ENCODE measurements at regions not wholly inside any gene's neighbourhood (a gene's known extent, or its start where the extent isn't known, plus 50 kb on each side); places are given as distances from the start of the nearest gene placed in this dataset.
A peak's percentile ranks its signal among the peaks of the same experiment; 100 is the strongest.

DNA sequence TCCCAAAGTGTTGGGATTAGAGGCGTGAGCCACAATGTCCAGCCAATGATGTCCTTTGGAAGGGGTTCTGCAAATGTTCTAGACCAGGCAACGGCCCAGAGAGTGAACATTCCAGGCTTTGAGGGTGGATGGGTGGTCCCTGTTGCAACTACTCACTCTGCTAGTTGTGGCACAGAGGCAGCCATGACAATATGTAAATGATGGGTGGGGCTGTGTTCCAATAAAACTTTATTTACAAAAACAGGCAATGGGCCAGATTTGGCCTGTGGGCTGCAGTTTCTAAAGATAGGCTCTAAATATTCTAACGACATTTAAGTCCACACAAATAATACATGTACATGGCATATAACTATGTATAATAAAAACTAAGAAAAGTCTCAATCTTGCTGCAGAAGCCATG lies 276.3 kb downstream of the CTTN start:
- Histone ChIP-seq H3K36me3 (no peaks in the 10 kb centered on the region), H3K4me1 (no peaks in the 10 kb centered on the region), H3K4me3 (no peak overlapping the region), H3K27me3 (no peaks in the 10 kb centered on the region), H3K9me3 (no peaks in the 10 kb centered on the region), H3K27ac (no peak overlapping the region)
- no peak for DNase-seq
- no peak for TF ChIP-seq POLR2A (IDR thresholded peaks at IDR 0.05)
- TF ChIP-seq, protein P1, sequence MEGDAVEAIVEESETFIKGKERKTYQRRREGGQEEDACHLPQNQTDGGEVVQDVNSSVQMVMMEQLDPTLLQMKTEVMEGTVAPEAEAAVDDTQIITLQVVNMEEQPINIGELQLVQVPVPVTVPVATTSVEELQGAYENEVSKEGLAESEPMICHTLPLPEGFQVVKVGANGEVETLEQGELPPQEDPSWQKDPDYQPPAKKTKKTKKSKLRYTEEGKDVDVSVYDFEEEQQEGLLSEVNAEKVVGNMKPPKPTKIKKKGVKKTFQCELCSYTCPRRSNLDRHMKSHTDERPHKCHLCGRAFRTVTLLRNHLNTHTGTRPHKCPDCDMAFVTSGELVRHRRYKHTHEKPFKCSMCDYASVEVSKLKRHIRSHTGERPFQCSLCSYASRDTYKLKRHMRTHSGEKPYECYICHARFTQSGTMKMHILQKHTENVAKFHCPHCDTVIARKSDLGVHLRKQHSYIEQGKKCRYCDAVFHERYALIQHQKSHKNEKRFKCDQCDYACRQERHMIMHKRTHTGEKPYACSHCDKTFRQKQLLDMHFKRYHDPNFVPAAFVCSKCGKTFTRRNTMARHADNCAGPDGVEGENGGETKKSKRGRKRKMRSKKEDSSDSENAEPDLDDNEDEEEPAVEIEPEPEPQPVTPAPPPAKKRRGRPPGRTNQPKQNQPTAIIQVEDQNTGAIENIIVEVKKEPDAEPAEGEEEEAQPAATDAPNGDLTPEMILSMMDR (IDR thresholded peaks at IDR 0.05) = no peak

DNA sequence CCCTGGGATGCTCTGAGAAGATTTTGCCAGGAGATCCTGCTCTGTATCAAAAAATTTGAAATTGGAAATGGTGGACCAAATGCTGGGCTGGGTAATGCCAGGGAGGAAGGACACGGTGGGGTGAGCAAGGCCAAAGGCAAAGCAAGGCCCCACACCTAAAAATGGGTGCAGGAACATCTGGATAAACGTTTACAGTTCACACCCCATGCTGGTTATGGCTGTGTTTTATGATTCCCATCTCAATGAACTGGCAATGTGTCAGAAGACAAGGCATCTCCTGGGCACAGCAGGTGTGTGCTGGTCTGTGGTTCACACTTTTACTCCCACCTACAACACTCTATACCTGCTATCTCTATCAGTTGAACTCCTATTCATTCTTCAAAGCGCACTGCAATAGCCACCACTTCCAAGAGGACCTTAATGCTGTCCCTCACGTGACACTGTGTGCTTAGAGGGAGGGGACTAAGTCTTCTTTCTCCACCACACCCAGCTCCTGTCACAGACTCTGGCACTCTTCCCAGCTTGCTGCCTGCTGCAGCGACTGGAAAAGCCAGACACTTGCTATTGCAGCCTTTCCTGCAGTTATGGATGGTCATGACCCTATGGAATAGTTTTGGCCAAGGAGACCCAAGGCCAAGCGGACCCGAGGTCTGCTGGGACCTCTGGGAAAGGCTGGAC lies 277.5 kb downstream of the CTTN start:
- TF ChIP-seq POLR2A (IDR thresholded peaks at IDR 0.05) = no peak
- TF ChIP-seq, protein P1 (IDR thresholded peaks at IDR 0.05) = no peak
- Histone ChIP-seq H3K9me3 (no peaks in the 10 kb centered on the region), H3K36me3 (no peaks in the 10 kb centered on the region), H3K27me3 (no peaks in the 10 kb centered on the region), H3K4me3 (no peak overlapping the region), H3K27ac (no peak overlapping the region), H3K4me1 (no peaks in the 10 kb centered on the region)
- DNase-seq = no peak

DNA sequence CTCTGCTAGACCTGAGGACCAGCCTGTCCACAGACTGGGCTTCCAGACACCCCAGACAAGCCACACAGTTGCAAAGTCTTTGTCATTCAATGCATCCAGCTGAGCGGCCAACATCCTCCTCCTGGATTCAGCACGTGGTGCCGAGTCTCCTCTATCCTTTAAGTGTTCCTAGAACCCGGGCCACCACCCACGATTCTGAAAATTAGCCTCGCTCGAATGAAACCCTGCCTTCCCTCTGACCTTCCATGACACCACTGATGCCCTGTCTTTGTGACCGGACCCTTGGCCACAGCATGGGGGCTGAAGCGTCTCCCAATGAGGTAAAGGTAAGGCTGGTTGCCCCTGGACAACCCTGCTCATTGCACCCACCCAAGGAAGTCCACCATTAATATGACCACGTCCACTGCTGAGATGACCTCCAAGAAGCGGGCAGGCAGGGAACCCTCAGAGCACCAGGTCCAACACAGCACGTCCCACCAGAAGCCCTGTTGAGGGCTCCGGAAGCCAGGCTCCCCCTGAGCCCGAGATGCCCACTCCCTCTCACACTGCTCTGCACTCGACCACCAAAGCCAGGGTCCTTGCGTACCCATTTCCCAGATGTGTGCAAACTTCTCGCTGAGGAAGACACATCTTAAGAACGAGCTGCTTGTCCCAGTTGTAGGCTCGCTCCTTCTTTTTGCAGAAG lies 279.0 kb downstream of the CTTN start:
- TF ChIP-seq, protein P1 (IDR thresholded peaks at IDR 0.05) = no peak
- TF ChIP-seq POLR2A (IDR thresholded peaks at IDR 0.05) = no peak
- Histone ChIP-seq H3K4me1 (no peaks in the 10 kb centered on the region), H3K9me3 (no peaks in the 10 kb centered on the region), H3K27ac (no peak overlapping the region), H3K36me3 (no peaks in the 10 kb centered on the region), H3K4me3 (no peak overlapping the region), H3K27me3 (no peaks in the 10 kb centered on the region)
- peak in 1 of 3 donors; percentile 10 for DNase-seq

DNA sequence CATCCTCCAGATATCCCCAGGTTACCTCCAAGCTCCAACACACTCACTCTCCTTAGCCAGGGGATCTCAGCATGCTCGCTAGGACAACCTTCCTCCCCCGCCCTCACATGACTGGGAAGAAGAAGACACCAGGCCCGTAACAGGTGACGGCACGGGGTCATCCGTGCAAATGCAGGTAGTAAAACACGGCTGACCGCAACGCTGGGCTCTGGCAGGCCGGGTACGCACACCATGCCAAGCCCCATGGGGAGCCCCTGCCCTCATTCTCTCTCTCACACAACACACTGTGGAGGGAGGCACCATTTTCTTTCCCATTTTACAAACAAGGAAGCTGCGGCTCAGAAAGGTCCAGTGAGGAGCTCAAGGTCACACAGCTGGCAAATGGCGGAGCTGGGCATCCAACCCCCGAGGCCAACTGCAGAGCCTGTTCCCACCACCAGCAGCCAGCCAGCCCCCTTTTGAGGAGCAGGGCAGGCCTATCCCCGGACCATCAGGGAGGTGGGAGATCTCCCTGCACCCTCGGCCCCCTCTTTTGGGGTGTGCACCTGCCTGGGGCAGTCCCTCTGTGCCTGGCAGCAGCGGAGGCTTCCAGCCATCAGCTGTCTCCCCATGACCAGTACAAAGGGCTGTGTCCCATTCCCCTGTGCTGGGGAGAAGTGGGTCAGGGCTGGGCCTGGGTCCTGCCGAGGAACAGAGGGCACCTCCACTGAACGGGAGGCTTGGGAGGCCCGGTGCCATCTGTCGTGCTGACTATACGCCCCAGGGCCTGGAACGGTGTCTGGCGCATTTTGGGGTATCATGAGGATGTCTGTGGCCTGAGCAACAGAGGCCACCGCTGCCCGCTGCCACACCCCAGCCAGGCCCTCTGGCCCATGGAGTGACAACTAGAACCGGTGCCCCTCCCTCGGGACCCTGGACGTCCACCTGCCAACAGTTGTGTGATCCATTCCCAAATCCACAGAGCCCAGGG lies 280.9 kb downstream of the CTTN start:
- no peak for DNase-seq
- H3K27ac ChIP-seq = no peak overlapping the region
- H3K27me3 ChIP-seq = no peaks in the 10 kb centered on the region
- H3K9me3 ChIP-seq = no peaks in the 10 kb centered on the region
- no peaks in the 10 kb centered on the region for H3K36me3 ChIP-seq
- H3K4me3 ChIP-seq = no peak overlapping the region
- no peak for TF ChIP-seq POLR2A (IDR thresholded peaks at IDR 0.05)
- TF ChIP-seq, protein P1 (IDR thresholded peaks at IDR 0.05) = no peak
- H3K4me1 ChIP-seq = no peaks in the 10 kb centered on the region

DNA sequence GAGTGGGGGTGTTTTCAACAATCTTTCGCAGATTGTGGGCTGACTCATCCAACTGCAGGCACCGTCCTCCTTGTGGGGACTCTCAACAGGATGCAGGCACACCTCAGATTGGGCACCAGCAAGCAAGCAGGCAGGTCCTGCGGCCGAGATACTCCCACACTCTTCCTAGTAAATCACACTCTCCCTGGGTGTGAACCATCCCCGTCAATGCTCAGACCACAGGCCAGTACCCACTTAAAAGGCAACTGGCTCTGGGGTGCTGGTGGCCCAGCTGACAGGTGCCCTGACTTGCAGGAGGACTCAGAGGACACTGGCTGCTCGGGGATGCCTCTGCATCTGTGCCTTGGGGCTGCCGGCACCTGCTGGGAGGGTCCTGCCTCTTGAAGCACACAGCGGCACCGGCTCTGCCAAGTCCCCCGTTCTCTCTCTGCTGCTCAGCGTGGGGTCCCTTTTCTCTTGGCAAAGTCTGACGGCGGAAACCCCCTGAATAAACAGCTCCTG lies 282.5 kb downstream of the CTTN start:
- no peaks in the 10 kb centered on the region for H3K36me3 ChIP-seq
- DNase-seq = no peak
- no peak for TF ChIP-seq POLR2A (IDR thresholded peaks at IDR 0.05)
- TF ChIP-seq, protein P1 (IDR thresholded peaks at IDR 0.05) = no peak
- no peaks in the 10 kb centered on the region for H3K27me3 ChIP-seq
- no peak overlapping the region for H3K4me3 ChIP-seq
- no peak overlapping the region for H3K27ac ChIP-seq
- no peaks in the 10 kb centered on the region for H3K4me1 ChIP-seq
- no peaks in the 10 kb centered on the region for H3K9me3 ChIP-seq
